ENCODE measurements at regions not wholly inside any gene's neighbourhood (a gene's known extent, or its start where the extent isn't known, plus 50 kb on each side); places are given as distances from the start of the nearest gene placed in this dataset.

DNA sequence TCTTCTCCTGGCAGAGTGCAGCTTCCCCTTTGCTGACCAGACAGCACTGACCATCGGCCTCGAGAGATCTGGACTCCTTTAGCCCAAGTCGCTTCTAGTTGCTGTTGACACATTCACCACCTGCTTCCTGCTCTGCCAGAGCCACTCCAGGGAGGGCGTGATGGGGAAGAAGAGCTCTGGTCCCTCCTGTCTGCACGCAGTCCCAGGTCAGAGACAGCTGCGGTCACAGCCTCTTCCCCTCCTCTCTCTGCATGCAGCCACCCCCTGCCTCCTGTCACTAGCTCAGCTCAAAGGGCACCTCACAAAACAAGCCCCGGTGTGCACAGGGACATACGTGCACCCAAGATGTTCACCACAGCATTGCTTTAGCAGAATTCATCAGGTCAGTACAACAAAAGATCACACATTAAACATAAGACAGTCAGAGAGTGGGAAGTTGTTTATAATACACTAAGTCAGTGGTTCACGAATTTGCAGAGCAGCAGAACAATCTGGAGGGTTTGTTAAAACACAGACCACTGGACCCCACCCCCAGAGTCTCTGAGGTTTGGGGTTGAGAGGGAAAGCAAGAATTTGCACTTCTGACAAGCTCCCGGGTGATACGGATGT lies 132.9 kb downstream of the SYF2 start:
- TF ChIP-seq CTCF (IDR thresholded peaks at IDR 0.05; ENCODE audit: insufficient read depth, low read length), result no peak
- DNase-seq (ENCODE audit: low read depth), result no peak
- no peak overlapping the region for H3K4me3 ChIP-seq (ENCODE audit: low read depth, low read length)

DNA sequence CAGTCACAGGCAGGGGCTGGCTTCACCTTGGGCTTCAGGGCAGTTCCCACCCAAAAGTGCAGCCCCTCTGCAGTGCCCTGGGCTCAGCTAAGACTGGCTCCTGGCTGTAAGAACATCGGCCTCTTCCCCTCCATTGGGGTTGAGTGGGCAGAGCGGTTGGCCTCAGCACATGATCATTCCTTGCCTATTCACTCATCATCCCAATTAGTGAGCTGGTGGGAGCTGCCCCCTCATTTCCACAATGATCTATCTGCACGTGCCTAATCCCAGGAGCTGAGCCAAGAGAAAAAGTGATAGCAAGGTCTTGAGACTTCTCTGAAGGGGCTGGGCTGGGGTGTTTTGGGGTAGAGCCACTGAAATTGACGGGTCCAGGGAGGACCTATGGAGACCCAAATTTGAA lies 133.6 kb downstream of the SYF2 start:
- no peak overlapping the region for H3K4me3 ChIP-seq (ENCODE audit: low read depth, low read length)
- no peak for DNase-seq (ENCODE audit: low read depth)
- TF ChIP-seq CTCF (IDR thresholded peaks at IDR 0.05; ENCODE audit: insufficient read depth, low read length), result no peak

- TF ChIP-seq CTCF (IDR thresholded peaks at IDR 0.05; ENCODE audit: insufficient read depth, low read length), result no peak
- no peak overlapping the region for H3K4me3 ChIP-seq (ENCODE audit: low read depth, low read length)
- DNase-seq (ENCODE audit: low read depth), result peak; percentile 45
Measured at GRCh38 chr1:25096307-25097150, 135.8 kb downstream of the SYF2 start.

DNA sequence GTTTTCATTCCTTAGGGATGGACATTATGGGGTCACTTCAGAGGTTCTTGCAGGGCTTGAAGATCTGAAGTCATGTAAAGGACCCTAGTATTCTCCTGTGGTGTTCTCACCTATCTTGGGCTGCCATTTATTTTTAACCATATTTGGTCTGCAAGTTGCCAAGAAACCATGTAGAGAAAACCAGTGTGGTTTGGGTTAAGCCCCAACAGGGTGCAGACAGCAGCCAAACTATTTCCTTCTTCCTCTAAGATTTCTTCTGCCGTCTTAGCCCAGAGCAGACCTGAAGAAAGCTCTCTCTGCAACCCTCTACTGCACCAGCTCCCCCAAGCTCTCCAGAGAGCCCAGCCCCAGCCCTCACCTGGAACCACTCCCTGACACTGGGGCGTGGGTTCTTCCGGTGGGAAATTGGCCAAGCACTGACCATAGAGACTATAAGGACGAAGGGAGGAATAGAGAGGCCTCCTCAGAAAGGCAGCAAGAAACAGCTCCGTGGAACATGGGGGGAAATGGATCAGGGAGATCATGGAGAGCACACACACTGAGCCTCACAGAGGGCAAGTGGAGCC lies 136.6 kb downstream of the SYF2 start:
- no peak for DNase-seq (ENCODE audit: low read depth)
- TF ChIP-seq CTCF (IDR thresholded peaks at IDR 0.05; ENCODE audit: insufficient read depth, low read length), result no peak

DNA sequence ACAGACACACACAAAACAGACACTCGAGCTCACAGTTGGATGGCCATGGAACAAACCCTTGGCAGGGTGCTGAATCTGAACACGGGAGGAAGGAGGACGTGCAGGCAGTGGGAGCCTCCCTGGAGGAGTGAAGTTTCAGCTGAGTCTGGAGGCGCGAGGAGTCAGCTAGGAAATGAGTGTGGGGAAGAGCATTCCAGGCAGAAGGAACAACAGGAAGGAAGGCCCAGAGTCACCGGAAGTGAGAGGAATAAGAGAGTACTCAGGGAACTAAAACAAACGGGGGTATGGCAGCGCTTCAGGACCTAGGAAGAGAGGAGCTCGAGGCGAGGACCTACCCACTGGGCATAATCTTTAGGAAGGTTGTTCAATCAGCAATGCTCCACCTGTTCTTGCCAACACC lies 137.3 kb downstream of the SYF2 start:
- TF ChIP-seq CTCF (IDR thresholded peaks at IDR 0.05; ENCODE audit: insufficient read depth, low read length), result no peak
- no peak overlapping the region for H3K4me3 ChIP-seq (ENCODE audit: low read depth, low read length)
- DNase-seq (ENCODE audit: low read depth), result no peak

More for the DNA sequence above, 136.6 kb downstream of the SYF2 start:
- H3K4me3 ChIP-seq (ENCODE audit: low read depth, low read length), result no peak overlapping the region

- H3K4me3 ChIP-seq (ENCODE audit: low read depth, low read length), result no peak overlapping the region
- TF ChIP-seq CTCF (IDR thresholded peaks at IDR 0.05; ENCODE audit: insufficient read depth, low read length), result no peak
- DNase-seq (ENCODE audit: low read depth), result no peak
Measured at GRCh38 chr1:25094229-25094628, 138.1 kb downstream of the SYF2 start.

Measured in fibroblast of the aortic adventitia (primary cell).